HG02610 (cell line): ENCODE measurements at regions not wholly inside any gene's neighbourhood (a gene's known extent, or its start where the extent isn't known, plus 50 kb on each side); places are given as distances from the start of the nearest gene placed in this dataset.

Experiments used
- ATAC-seq: cut with Tn5 transposase; IDR thresholded peaks from one replicate; pipeline ENCODE4 v1.9.1; 2021; ENCODE audit warnings: mild to moderate bottlenecking, moderate library complexity; ENCODE audit not compliant: unreplicated experiment

GRCh38 chr6:139765825-139766285 lies 391.4 kb upstream of the CITED2 start:
- ATAC-seq = no peak

GRCh38 chr6:139764498-139764986 lies 390.1 kb upstream of the CITED2 start:
- peak; percentile 78 for ATAC-seq

- no peak for ATAC-seq
These were observed 389.2 kb upstream of the CITED2 start for GRCh38 chr6:139763468-139764210.

GRCh38 chr6:139762587-139763031 lies 388.2 kb upstream of the CITED2 start:
- peak; percentile 77 for ATAC-seq

- ATAC-seq = no peak
These were observed 385.7 kb upstream of the CITED2 start for GRCh38 chr6:139760128-139760527.

- no peak for ATAC-seq
These were observed 384.6 kb upstream of the CITED2 start for GRCh38 chr6:139759086-139759485.

GRCh38 chr6:139758209-139758611 lies 383.8 kb upstream of the CITED2 start:
- no peak for ATAC-seq

- no peak for ATAC-seq
These were observed 383.3 kb upstream of the CITED2 start for GRCh38 chr6:139757784-139758183.

- ATAC-seq = no peak
These were observed 381.9 kb upstream of the CITED2 start for GRCh38 chr6:139756381-139756780.

- ATAC-seq = no peak
These were observed 380.7 kb upstream of the CITED2 start for GRCh38 chr6:139754898-139755775.

GRCh38 chr6:139753198-139753861 lies 378.9 kb upstream of the CITED2 start:
- no peak for ATAC-seq

- ATAC-seq = no peak
These were observed 377.6 kb upstream of the CITED2 start for GRCh38 chr6:139752086-139752485.

- ATAC-seq = no peak
These were observed 376.7 kb upstream of the CITED2 start for GRCh38 chr6:139751179-139751578.

- no peak for ATAC-seq
These were observed 374.1 kb upstream of the CITED2 start for GRCh38 chr6:139748353-139749146.

GRCh38 chr6:139747154-139747553 lies 372.7 kb upstream of the CITED2 start:
- ATAC-seq = no peak

- ATAC-seq = no peak
These were observed 370.4 kb upstream of the CITED2 start for GRCh38 chr6:139744891-139745290.

GRCh38 chr6:139743664-139744437 lies 369.4 kb upstream of the CITED2 start:
- ATAC-seq = no peak

- no peak for ATAC-seq
These were observed 368.2 kb upstream of the CITED2 start for GRCh38 chr6:139742671-139743070.

- ATAC-seq = no peak
These were observed 364.5 kb upstream of the CITED2 start for GRCh38 chr6:139738801-139739455.
